ENCODE measurements at regions not wholly inside any gene's neighbourhood (a gene's known extent, or its start where the extent isn't known, plus 50 kb on each side); places are given as distances from the start of the nearest gene placed in this dataset.

DNA sequence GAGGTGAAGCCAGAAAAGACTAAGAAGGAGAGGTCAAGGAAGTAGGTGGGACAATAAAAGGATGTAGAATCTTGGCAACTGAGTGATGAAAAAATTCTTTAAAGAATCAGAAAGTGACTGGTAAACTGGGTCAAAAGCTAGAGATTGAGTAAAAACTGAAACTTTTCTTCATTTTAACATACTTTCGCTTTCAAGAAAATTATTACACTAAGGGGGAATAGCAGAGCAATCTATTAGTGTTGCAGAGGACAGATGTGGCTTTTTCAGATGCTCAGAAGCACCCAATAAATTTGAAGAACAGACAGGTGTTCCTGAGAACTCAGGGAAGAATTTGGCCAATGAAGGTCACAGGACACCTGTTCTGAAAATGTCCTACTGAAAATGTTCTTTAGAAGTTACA is 805.4 kb upstream of the ALCAM start:
- TF ChIP-seq POLR2A (IDR thresholded peaks at IDR 0.05) (no peak), EP300 (IDR thresholded peaks at IDR 0.05) (no peak), POLR2AphosphoS5 (IDR thresholded peaks at IDR 0.05) (no peak)
- TF ChIP-seq, protein P1, sequence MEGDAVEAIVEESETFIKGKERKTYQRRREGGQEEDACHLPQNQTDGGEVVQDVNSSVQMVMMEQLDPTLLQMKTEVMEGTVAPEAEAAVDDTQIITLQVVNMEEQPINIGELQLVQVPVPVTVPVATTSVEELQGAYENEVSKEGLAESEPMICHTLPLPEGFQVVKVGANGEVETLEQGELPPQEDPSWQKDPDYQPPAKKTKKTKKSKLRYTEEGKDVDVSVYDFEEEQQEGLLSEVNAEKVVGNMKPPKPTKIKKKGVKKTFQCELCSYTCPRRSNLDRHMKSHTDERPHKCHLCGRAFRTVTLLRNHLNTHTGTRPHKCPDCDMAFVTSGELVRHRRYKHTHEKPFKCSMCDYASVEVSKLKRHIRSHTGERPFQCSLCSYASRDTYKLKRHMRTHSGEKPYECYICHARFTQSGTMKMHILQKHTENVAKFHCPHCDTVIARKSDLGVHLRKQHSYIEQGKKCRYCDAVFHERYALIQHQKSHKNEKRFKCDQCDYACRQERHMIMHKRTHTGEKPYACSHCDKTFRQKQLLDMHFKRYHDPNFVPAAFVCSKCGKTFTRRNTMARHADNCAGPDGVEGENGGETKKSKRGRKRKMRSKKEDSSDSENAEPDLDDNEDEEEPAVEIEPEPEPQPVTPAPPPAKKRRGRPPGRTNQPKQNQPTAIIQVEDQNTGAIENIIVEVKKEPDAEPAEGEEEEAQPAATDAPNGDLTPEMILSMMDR (IDR thresholded peaks at IDR 0.05), result no peak

Data from sigmoid colon (tissue), 4 donors.